GM18507 (cell line): ENCODE measurements at regions not wholly inside any gene's neighbourhood (a gene's known extent, or its start where the extent isn't known, plus 50 kb on each side); places are given as distances from the start of the nearest gene placed in this dataset.

Source experiments
- DNase-seq: peaks from one replicate; pipeline ENCODE4 v3.0.0; 2011; ENCODE audit warnings: low read depth; ENCODE audit not compliant: insufficient read length; ENCODE audit errors: extremely low spot score
- FAIRE-seq: peaks from 2 replicates; lab custom pipeline; 2011; peaks lifted over from hg19 to GRCh38; lab: Jason Lieb, UNC

DNA sequence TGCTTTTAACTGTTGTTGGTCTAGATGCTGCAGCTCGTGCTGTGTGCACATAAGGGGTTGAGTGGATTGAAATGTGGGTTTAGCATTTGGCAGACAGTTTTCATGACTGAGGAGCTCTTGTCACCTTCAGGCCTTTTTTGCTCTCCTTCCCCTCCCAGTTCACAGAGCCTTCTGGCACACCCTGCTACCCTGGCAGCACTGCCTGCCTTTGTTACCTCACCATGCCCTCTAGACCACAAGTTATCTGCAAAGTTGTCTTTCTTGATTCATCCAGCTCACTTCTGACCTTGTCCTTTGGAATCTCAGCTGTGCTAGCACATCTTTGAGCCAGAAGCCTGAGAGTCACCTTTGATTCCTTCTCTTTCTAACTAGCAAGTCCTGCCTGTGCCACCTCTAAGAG lies 348.9 kb upstream of the ZFP64 start:
- no peak for DNase-seq
- FAIRE-seq: no peak

DNA sequence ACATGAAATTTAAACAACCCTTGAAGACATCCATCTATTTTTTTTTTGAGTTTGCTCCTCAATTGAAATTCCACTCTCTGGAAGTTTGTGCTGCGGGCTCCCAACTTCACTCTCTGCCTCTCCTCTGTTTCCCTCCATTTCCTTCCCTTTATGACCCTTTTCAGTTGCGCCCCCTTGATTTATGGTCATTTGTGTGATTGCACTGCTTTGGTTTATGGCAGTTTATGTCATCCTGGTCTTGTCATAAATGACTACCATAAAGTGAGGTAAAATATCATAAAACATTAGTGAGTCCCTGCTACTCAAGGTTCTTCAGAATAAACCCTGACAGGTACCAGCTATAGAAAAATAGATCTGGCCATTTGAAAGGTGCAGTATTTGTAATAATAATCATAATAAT lies 348.3 kb upstream of the ZFP64 start:
- DNase-seq: no peak
- no peak for FAIRE-seq

DNA sequence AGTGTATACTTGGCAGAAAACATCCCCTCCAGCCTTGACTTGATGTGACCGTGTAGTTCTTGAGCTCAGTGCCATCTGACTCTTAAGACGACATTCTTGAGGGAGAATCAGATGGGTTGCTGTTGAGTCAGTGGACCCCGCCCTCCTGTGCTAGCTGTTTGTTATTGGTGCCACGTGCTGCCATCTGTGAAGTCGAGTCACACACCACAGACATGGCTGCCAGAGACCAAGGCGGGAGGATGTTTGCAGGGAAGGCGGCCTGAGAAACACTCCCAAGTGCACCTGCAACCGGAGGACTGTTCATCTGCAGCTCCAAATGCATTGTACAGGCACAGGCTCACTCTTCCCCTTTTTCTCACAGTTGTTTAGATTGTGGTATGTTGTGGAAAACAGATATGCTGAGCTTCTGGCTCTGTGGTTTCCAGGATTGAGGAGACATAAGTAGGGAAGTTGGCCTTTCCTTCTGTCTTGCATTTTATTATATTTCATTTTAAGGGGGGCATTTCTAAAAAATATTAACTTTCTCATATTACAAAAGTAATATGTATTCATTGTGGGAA lies 345.3 kb upstream of the ZFP64 start:
- DNase-seq (no peak), FAIRE-seq (no peak)

- no peak for DNase-seq
- no peak for FAIRE-seq
These were observed 344.5 kb upstream of the ZFP64 start for GRCh38 chr20:52536040-52536439.

DNA sequence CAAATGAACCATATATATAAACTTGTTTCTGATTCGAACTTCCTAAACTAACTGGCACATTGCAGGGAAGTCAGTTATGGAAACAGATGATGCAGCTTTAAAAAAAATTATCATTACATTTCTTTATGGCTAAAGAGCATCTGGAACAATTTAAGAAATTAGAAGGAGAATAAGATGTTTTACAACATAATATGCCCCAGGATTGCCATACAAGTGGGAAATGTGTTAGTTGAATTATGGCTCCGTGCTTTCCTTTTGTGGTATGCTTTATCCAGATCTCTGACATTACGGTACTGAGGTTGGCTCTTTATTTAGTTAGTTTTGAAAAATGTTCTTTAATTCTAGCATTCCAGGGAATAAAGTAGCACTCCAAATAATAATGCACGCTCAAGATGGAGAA lies 343.0 kb upstream of the ZFP64 start:
- FAIRE-seq (no peak), DNase-seq (no peak)

DNA sequence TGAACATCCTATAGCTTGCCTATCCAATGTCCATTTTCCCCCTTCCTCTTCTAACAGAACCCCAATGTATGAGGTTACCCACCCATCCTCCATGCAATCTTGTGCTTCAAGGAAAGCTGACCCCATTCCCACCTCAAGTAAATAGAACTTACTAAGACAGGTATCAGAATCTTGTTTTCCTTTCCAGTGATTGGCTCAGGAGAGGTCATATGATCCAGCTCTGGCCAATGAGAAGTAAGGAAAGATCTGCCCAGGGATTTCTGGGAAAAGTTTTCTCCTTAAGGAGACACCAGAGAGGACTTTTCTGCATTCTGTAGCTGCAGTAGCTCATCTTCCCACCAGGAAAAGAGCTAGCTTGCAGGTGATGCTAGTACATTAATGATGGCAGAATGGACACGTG lies 341.8 kb upstream of the ZFP64 start:
- DNase-seq (no peak), FAIRE-seq (no peak)

GRCh38 chr20:52532674-52533073 lies 341.1 kb upstream of the ZFP64 start:
- FAIRE-seq: no peak

GRCh38 chr20:52530571-52530970 lies 339.0 kb upstream of the ZFP64 start:
- FAIRE-seq: no peak
- DNase-seq: no peak

More at GRCh38 chr20:52532674-52533073, 341.1 kb upstream of the ZFP64 start:
- no peak for DNase-seq

DNA sequence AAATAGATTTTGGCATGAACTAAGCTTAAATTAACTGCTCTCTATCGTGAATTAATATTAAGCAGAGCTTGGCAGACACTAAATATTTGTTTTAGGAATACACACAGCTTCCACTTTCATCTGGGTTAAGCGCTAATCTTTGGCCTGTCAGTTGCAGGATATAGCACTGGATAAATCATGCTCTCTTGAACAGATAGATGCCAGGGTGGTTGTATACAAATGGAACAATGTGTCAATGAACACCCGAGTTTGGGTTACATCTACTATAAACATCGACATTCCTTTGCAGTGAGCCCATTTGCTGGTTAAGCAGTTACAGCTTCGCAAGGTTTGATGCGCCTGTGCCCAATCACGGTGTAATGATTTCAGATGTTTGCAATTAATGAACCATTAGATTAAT lies 338.2 kb upstream of the ZFP64 start:
- DNase-seq: no peak
- no peak for FAIRE-seq

DNA sequence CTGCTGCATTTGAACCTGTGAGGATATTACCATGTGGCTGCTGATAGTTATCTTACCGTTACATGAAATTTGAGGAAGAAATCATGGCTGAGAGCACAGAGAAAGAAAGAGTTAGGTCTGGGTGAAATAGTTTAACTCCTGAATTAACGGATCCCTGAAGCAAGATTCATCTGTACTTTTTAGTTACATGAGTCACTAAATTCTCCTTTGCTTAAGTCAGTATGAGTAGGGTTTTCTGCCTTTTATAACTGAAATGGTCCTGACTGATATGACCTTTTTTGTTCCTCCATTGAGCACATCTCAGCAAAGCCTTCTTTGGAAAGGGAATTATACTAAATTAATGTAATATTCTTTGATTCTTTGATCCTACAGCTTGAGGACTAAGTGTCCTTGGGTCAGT lies 333.3 kb upstream of the ZFP64 start:
- DNase-seq: no peak
- FAIRE-seq: no peak

GRCh38 chr20:52518735-52519134 lies 327.2 kb upstream of the ZFP64 start:
- DNase-seq (no peak), FAIRE-seq (no peak)

DNA sequence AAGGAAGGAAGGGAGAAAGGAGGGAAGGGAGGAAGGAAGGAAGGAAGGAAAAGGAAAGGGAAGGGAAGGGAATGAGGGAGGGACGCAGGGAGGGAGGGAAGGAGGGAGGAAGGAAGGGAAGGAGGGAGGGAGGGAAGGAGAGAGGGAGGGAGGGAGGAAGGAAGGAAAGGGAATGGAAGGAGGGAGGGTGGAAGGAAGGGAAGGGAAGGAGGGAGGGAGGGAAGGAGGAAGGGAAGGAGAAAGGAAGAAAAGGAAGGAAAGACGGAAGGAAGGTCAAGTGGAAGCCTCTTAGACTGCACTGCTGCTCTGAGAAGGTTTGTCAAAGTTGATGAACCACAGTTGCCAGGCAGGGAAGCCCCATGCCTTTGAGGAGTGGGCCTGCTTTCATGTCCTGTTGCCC lies 324.3 kb upstream of the ZFP64 start:
- FAIRE-seq: no peak
- no peak for DNase-seq

DNA sequence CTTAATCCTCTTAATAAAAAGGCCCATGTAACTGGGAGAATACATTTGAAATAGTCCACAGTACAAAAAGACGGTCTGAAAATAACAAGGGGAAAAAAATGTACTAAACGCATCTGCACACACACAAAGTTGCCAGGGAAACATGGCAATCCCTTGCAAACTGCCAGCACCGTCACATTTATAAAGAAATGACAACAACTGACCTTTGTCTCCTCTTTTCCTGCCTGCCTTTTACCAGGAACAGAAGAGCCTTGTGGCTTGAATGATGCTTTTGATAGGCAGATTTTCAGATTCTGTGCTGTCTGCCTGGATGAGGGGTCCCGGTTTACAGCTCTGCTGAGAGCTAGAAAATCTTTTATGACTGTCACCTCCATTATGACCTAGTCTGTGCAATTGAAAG lies 308.6 kb upstream of the ZFP64 start:
- no peak for FAIRE-seq
- no peak for DNase-seq

- FAIRE-seq: no peak
- DNase-seq: no peak
These were observed 306.2 kb upstream of the ZFP64 start for GRCh38 chr20:52497731-52498130.

DNA sequence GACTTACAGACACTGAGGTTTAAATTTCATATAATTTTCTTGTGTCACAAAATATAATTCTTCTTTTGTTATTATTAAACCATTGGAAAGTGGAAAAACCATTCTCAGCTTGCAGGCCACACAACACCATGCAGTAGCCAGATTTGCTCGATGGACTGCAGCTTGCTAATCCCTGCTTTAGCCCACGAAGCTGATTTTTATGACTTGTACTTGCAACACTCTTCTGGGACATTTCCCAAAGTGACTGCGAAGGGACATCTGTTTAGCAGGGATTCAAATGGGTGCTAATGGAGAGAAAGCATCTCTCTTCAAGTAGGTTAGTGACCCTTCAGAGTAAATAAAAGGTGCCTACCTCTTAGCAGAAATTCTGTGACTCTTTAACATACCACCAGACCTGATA lies 304.6 kb upstream of the ZFP64 start:
- no peak for DNase-seq
- no peak for FAIRE-seq

DNA sequence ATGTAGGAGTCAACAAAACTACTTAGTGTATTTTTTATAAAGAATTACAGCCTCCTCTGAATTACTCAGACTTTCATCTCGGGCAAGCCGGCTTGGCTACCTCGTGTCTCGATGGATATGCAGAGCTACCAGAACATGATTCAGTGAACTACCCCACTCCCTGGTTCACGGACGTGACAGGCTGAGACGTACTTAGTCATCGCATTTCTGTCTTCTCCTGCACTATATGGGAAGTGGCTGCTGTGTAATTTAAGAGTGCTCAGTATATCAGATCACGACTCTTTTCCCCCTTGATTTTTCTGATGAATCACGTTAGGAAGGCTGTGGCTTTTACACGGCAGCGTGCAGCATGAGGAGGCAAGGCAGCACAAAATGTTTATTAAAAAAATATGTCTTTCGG lies 302.7 kb upstream of the ZFP64 start:
- DNase-seq: no peak
- FAIRE-seq: no peak

DNA sequence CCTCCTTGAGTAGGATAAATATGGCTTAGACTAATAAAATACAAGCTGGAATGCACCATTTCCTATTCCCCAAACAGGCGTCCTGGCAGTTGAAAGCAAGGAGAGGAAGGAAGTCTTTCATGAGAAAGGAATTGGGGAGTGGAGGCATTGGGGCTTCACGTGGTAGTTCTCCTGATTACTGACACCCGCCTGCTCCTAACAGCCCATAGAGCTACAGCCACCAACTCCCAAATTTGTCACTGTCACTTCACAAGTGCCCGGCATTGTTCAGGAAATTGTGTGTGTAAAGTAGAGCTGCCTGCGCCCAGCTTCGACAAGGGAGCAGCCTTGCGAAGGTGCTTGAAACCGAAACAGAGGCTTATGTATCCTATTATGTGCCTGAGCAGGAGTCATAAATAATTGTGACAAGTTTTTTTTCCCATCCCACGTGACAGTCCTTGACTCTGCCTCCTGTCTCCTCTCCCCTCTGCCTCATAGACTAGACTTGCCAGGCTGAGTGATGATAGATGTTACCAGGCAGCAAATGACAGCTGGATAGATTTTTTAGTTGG lies 301.7 kb upstream of the ZFP64 start:
- FAIRE-seq (no peak), DNase-seq (no peak)

DNA sequence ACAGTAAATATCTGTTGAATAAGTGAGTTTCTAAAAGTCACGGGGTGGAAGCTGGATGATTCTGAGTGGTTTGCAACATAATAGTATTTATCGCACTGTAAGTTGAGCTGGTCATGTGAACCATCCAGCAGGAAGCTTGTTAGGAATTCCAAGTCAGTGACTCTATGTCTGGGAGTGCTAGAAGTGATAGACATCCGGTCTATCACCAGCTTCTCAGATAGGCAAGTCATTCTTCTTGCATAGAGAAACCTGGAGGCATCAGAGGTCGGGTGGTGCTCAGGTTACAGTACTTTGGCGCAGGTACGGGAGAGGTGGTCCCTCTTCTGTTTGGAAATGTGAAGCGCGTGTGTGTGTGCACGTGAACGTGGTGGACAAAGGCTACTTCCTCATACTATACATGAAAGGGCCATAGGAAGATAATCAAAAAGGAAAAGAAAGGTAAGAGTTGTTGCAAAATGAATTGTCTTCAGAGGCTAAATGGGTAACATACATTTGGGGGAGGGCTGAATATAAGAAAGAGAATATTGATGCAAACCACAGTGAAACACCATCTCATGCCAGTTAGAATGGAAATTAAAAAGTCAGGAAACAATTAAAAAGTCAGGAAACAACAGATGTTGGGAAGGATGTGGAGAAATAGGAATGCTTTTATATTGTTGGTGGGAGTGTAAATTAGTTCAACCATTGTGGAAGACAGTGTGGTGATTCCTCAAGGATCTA lies 299.3 kb upstream of the ZFP64 start:
- no peak for FAIRE-seq
- DNase-seq: no peak

DNA sequence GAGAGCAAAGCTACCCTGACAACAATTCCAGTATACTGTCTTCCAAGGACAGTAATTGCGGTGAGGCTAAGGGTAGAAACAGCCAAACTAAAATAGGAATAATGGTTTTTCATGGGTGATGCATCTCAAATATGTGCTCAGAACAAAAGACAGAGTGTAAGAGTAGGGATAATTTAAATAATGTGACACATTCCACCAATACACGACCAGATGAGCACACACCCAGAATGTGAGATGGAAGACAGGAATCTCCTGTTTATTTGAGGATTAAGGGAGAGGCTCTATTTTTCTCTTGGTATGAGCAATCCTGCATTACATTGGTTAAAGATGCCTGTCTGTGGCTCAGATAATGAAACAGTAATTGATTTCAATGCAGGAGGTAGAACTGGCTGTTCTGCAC lies 292.9 kb upstream of the ZFP64 start:
- FAIRE-seq (no peak), DNase-seq (no peak)

DNA sequence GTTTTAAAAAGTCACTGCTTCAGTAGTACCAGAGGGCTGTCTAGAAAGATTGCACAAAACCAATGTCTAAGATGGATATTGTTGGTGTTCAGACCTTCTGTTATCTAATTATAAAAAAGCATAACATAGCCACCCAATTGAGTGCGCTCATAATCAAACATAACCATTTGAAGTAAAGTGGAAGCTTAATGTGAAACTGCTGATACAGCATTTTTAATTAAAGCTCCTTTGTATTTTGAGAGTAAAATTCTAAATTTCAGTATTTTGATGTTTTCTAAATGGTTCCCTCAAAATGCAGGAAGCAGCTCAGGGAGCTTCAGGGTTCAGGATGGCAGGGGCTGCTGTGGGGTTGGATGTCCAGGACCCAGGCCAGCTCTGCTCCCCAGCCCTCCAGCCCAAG lies 291.8 kb upstream of the ZFP64 start:
- no peak for DNase-seq
- no peak for FAIRE-seq

GRCh38 chr20:52482044-52482443 lies 290.5 kb upstream of the ZFP64 start:
- FAIRE-seq (no peak), DNase-seq (no peak)
